Amygdala (tissue), 56 donors: ENCODE measurements at regions not wholly inside any gene's neighbourhood (a gene's known extent, or its start where the extent isn't known, plus 50 kb on each side); places are given as distances from the start of the nearest gene placed in this dataset.
"Not testable (repeated sequence)": the region's sequence is repeated elsewhere in the genome, so short reads cannot be mapped to it uniquely, and the experiment has no call there.

Experiments used
- DNase-seq, 56 donors: peaks; one replicate each; lab custom pipeline; 2025; lab: John Stamatoyannopoulos, UW

- DNase-seq: no peak
These were observed 179.6 kb upstream of the CXorf51A start for GRCh38 chrX:146994163-146994562.

GRCh38 chrX:146973283-146973682, 158.7 kb upstream of the CXorf51A start:
- DNase-seq: no peak

GRCh38 chrX:146967306-146967705, 152.8 kb upstream of the CXorf51A start:
- no peak for DNase-seq

- no peak for DNase-seq
These were observed 142.2 kb upstream of the CXorf51A start for GRCh38 chrX:146956760-146957159.

- DNase-seq: no peak
These were observed 119.7 kb upstream of the CXorf51A start for GRCh38 chrX:146934256-146934655.

- not testable (repeated sequence) for DNase-seq
These were observed 118.5 kb upstream of the CXorf51A start for GRCh38 chrX:146932997-146933396.

GRCh38 chrX:146921204-146921603, 106.7 kb upstream of the CXorf51A start:
- DNase-seq: no peak

GRCh38 chrX:146907391-146908240, 93.1 kb upstream of the CXorf51A start:
- DNase-seq: peak in 3 of 56 donors; percentile 0 to 2 (median 0)

- DNase-seq: no peak
These were observed 91.6 kb upstream of the CXorf51A start for GRCh38 chrX:146906166-146906565.

- no peak for DNase-seq
These were observed 72.5 kb upstream of the CXorf51A start for GRCh38 chrX:146887020-146887419.

- DNase-seq: no peak
These were observed 67.0 kb upstream of the CXorf51A start for GRCh38 chrX:146881521-146881920.

- DNase-seq: not testable (repeated sequence)
These were observed 52.3 kb upstream of the CXorf51A start for GRCh38 chrX:146866846-146867245.

- DNase-seq: not testable (repeated sequence)
These were observed 51.2 kb upstream of the CXorf51A start for GRCh38 chrX:146865734-146866133.
